Fibroblast of skin of right biceps (primary cell): ENCODE measurements at regions not wholly inside any gene's neighbourhood (a gene's known extent, or its start where the extent isn't known, plus 50 kb on each side); places are given as distances from the start of the nearest gene placed in this dataset.
"Not testable (repeated sequence)": the region's sequence is repeated elsewhere in the genome, so short reads cannot be mapped to it uniquely, and the experiment has no call there.

Experiments used
- DNase-seq: peaks from one replicate; pipeline ENCODE4 v3.0.0-alpha.2; 2013

- DNase-seq, result no peak
Measured at GRCh38 chr5:33072726-33073125, 361.6 kb downstream of the NPR3 start.

GRCh38 chr5:33073881-33074327, 362.8 kb downstream of the NPR3 start:
- DNase-seq, result peak; percentile 30

GRCh38 chr5:33074548-33074947, 363.4 kb downstream of the NPR3 start:
- peak; percentile 75 for DNase-seq

- no peak for DNase-seq
Measured at GRCh38 chr5:33075731-33076130, 364.6 kb downstream of the NPR3 start.

GRCh38 chr5:33079548-33079947, 361.2 kb upstream of the TARS1 start:
- no peak for DNase-seq

GRCh38 chr5:33080287-33080686, 360.5 kb upstream of the TARS1 start:
- no peak for DNase-seq

GRCh38 chr5:33088176-33088575, 352.6 kb upstream of the TARS1 start:
- DNase-seq, result no peak

- peak; percentile 84 for DNase-seq
Measured at GRCh38 chr5:33091571-33092363, 349.0 kb upstream of the TARS1 start.

GRCh38 chr5:33092719-33093118, 348.0 kb upstream of the TARS1 start:
- DNase-seq, result no peak

- peak; percentile 57 for DNase-seq
Measured at GRCh38 chr5:33102551-33102950, 338.2 kb upstream of the TARS1 start.

GRCh38 chr5:33105521-33105941, 335.2 kb upstream of the TARS1 start:
- DNase-seq, result peak; percentile 84

- peak; percentile 57 for DNase-seq
Measured at GRCh38 chr5:33110496-33110895, 330.3 kb upstream of the TARS1 start.

GRCh38 chr5:33114361-33114760, 326.4 kb upstream of the TARS1 start:
- no peak for DNase-seq

- no peak for DNase-seq
Measured at GRCh38 chr5:33115467-33115866, 325.3 kb upstream of the TARS1 start.

- DNase-seq, result peak; percentile 16
Measured at GRCh38 chr5:33118761-33119415, 321.9 kb upstream of the TARS1 start.

GRCh38 chr5:33120671-33121070, 320.1 kb upstream of the TARS1 start:
- peak; percentile 82 for DNase-seq

- no peak for DNase-seq
Measured at GRCh38 chr5:33129309-33129708, 311.5 kb upstream of the TARS1 start.

- DNase-seq, result no peak
Measured at GRCh38 chr5:33136785-33137184, 304.0 kb upstream of the TARS1 start.

- not testable (repeated sequence) for DNase-seq
Measured at GRCh38 chr5:33138145-33138544, 302.6 kb upstream of the TARS1 start.

GRCh38 chr5:33143405-33144123, 297.2 kb upstream of the TARS1 start:
- no peak for DNase-seq

- peak; percentile 32 for DNase-seq
Measured at GRCh38 chr5:33146881-33147280, 293.9 kb upstream of the TARS1 start.

- DNase-seq, result peak; percentile 91
Measured at GRCh38 chr5:33148076-33148513, 292.7 kb upstream of the TARS1 start.

- DNase-seq, result no peak
Measured at GRCh38 chr5:33153372-33153771, 287.4 kb upstream of the TARS1 start.

- DNase-seq, result no peak
Measured at GRCh38 chr5:33153831-33154230, 286.9 kb upstream of the TARS1 start.
